ENCODE measurements at regions not wholly inside any gene's neighbourhood (a gene's known extent, or its start where the extent isn't known, plus 50 kb on each side); places are given as distances from the start of the nearest gene placed in this dataset.

DNA sequence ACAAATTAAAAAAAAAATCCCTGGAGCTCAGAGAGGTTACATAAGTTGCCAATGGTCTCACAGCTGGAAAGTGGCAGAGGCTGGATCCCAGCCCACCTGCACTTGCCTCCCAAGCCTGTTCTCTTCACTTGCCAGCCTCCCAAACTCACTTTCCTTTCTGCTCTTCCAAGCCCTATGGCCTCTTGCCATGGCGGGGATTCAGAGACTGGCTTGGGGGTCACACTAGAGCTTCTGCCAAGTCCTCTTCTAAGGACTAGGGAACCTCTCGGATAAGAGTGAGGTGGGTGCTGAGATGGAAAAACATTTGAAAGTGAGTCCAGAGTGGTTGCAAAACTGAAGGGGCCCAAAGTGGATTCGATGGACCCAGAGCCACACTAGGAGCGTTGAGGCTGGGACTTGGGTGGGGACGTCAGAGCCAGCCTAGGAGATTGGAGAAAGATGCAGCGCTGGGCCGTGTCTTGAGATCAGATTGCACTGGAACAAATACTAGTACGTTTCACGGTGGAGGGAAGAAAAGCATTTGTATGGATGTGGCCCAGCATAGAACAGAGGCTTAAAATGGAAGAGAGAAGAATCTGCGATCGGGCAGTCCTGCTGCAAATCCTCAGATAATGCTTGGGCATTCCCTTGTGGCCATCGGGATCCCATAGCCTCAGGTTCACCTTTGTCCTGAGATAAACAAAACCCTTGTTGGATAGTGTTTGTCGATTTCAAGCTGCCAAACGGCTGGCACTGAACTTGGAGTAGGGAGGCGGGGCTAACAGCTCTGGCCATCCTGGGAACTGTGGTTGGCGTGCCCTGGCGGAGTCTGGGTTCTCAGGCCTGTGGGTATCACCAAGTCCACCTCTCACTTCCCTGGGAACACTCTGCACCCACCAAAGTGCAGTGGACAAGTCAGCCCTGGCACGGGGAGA lies 84.8 kb downstream of the ING1 start:
- in situ Hi-C loops (cut with MboI; ENCODE audit: low sequenced_read_pairs): no loop called here
- no peaks in the 10 kb centered on the region for H3K4me1 ChIP-seq
- DNase-seq (ENCODE audit: low spot score in 2 of 2): no peak
- H3K9me3 ChIP-seq: no peaks in the 10 kb centered on the region
- H3K4me3 ChIP-seq: no peak overlapping the region
- H3K36me3 ChIP-seq (replicated peaks): no peaks in the 10 kb centered on the region
- H3K27me3 ChIP-seq (ENCODE audit: low read depth): peaks cover 24% of the 10 kb centered on the region

DNA sequence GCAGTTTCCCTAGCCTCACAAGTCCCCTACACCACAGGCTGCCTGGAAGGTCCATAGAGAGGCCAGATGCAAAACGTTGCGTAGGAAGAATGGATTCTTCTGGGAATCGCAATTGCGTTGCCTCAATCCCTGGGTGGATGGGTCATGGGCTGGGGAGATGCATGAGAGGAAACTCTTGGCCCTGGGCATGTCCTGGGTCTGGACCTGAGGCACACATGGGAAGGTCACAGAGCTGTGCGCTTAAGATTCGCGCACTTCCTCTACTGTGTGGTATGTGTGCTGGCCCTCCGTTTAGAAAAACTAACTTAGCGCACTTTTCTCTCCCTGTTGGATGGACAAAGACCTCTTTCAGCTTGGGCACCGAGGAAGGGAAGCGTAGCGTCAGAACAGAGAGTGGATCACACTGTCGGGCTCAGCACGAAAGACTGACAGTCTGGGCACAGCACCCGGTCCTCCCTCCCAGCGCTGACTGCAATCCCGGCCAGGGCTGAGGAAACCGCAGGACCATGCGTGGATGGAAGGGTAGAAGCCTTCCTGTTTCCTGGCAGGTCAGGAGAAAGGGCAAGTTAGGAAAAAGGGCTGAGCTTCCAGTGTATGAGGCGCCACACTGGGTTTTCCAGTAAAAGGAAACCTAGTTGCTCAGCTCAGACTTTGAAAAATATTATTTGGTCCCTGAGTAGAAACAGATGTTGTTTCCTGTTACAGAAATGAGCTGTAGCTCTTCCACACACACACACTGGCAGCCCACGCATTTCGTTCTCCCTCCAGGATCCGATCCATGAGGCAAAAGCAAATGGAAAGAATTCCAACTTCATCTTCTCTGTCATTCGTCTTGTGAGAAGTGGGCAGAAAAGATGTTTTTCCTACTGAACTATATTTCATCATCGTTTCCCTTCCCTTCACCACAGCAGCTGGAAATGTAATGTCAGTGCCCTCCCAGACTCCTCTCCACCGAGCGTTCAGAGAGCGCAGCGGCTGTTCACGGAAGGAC lies 86.0 kb downstream of the ING1 start:
- no peaks in the 10 kb centered on the region for H3K36me3 ChIP-seq (replicated peaks)
- no peaks in the 10 kb centered on the region for H3K9me3 ChIP-seq
- in situ Hi-C loops (cut with MboI; ENCODE audit: low sequenced_read_pairs): loop anchor here (25.0 kb wide), 1 partner anchor 187 kb away; the partner anchor contains the start of gene NAXD
- no peak for DNase-seq (ENCODE audit: low spot score in 2 of 2)
- H3K4me1 ChIP-seq: no peaks in the 10 kb centered on the region
- peaks cover 24% of the 10 kb centered on the region for H3K27me3 ChIP-seq (ENCODE audit: low read depth)
- no peak overlapping the region for H3K4me3 ChIP-seq

DNA sequence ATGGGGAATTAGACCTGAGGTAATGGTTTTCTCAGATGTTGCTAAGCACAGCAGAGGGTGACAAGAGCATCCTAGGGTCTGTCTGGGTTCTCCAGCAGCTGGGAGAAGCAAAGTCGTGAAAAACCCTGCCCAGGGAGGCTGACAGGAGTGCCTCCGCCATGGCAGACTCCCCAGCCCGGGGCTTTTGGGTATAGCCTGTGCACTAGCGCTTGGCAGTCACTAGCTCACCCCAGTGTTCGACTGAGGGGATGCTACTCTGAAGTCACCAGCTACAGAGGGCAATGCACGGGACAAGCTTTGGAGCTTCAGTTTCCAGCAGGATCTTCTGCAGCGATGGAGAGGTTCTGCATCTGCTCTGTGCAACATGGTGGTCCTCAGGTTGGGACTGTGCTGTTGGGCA lies 87.5 kb downstream of the ING1 start:
- H3K4me3 ChIP-seq: no peak overlapping the region
- H3K36me3 ChIP-seq (replicated peaks): no peaks in the 10 kb centered on the region
- peaks cover 24% of the 10 kb centered on the region for H3K27me3 ChIP-seq (ENCODE audit: low read depth)
- no peak for DNase-seq (ENCODE audit: low spot score in 2 of 2)
- H3K4me1 ChIP-seq: no peaks in the 10 kb centered on the region
- H3K9me3 ChIP-seq: no peaks in the 10 kb centered on the region
- in situ Hi-C loops (cut with MboI; ENCODE audit: low sequenced_read_pairs): loop anchor here (25.0 kb wide), 1 partner anchor 189 kb away; the partner anchor contains the start of gene NAXD

DNA sequence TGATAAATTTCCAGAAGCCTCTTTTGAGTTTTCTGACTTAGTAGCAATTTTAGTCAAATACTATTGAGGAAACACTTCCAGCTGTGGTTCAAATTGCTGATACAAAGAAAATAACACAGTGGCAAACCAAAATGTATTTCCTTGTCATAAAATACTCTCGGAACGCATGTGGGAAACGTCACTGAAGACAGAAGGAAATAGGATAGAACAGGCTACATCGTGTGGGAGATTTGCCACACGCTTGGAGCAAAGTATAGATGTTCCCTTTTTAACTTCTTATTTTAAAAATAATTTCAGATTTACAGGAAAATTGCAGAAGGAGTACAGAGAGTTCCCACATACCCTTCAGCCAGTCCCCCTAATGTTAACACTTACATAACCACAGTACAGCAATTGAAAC lies 88.8 kb downstream of the ING1 start:
- Histone ChIP-seq H3K4me1 (no peaks in the 10 kb centered on the region), H3K9me3 (no peaks in the 10 kb centered on the region), H3K27me3 (ENCODE audit: low read depth) (peaks cover 24% of the 10 kb centered on the region), H3K36me3 (replicated peaks) (no peaks in the 10 kb centered on the region), H3K4me3 (no peak overlapping the region)
- in situ Hi-C loops (cut with MboI; ENCODE audit: low sequenced_read_pairs): loop anchor here (25.0 kb wide), 1 partner anchor 190 kb away; the partner anchor contains the start of gene NAXD
- DNase-seq (ENCODE audit: low spot score in 2 of 2): no peak

DNA sequence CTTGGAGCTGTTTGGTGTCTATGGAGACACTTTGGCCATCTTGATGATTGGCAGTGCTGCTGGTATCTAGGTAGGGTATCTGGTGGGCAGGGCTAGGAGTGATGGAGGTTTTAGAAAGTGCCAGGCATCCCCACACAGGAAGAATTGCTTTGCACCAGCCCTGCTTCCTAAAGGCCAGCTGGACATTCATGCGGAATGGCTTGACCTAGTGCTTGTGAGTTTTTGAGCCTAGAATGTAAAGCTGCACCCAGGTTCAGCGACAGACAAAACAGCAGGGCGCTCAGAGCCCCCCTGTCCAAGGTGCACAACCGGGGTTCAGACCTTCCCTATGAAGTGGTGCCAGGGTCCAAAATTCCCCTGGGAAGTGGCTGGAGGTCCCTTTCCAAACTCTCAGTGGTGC lies 93.1 kb downstream of the ING1 start:
- in situ Hi-C loops (cut with MboI; ENCODE audit: low sequenced_read_pairs): loop anchor here (25.0 kb wide), 1 partner anchor 194 kb away; the partner anchor contains the start of gene NAXD
- H3K9me3 ChIP-seq: no peaks in the 10 kb centered on the region
- H3K36me3 ChIP-seq (replicated peaks): no peaks in the 10 kb centered on the region
- 0 out of 2 replicates have a peak, but pooled peaks cover 2% of the 10 kb centered on the region for H3K27me3 ChIP-seq (ENCODE audit: low read depth)
- H3K4me1 ChIP-seq: peaks cover 6% of the 10 kb centered on the region
- DNase-seq (ENCODE audit: low spot score in 2 of 2): no peak
- no peak overlapping the region for H3K4me3 ChIP-seq

DNA sequence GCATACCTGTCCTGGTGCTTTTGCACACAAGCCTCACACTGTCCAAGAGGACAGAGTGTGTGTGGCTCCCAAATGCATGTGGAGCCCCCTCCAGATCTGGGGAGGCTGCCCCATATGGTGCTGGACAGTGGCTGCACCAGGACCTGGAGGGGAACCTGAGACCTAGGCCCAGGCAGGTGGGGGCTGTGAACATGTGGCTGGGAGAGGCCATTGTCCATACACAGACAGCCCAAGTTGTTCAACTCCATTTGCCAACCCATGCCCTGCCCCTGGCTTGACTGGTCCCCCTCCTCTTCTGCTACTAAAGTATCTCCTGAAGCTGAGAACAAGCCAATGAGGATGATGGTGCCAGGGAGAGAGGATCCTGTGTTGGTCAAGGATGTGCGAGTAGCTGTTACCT lies 94.0 kb downstream of the ING1 start:
- in situ Hi-C loops (cut with MboI; ENCODE audit: low sequenced_read_pairs): loop anchor here (25.0 kb wide), 1 partner anchor 195 kb away; the partner anchor contains the start of gene NAXD
- no peaks in the 10 kb centered on the region for H3K27me3 ChIP-seq (ENCODE audit: low read depth)

DNA sequence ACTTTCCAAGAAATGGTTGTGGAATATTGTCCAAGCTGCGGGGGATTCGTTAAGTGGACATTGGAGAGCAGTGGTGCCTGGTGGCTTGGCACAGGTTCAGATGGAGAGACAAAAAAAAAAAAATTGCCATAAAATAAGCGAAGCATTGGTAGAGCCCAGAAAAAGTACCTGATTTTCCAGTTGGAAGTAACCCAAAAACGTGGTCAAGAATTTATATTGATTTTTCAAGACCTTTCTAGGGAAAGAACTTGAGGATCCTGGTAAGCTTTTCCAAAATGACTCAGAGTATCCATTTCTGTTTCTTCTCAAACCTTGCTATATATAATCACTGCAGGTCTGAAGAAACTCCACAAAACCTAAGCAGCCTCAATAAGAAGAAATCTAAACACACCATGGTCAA lies 94.6 kb downstream of the ING1 start:
- H3K27me3 ChIP-seq (ENCODE audit: low read depth): no peaks in the 10 kb centered on the region
- peaks cover 6% of the 10 kb centered on the region for H3K4me1 ChIP-seq
- no peak for DNase-seq (ENCODE audit: low spot score in 2 of 2)
- H3K4me3 ChIP-seq: no peak overlapping the region
- in situ Hi-C loops (cut with MboI; ENCODE audit: low sequenced_read_pairs): loop anchor here (25.0 kb wide), 1 partner anchor 196 kb away; the partner anchor contains the start of gene NAXD
- no peaks in the 10 kb centered on the region for H3K36me3 ChIP-seq (replicated peaks)
- no peaks in the 10 kb centered on the region for H3K9me3 ChIP-seq

More for the DNA sequence above, 94.0 kb downstream of the ING1 start:
- DNase-seq (ENCODE audit: low spot score in 2 of 2): no peak
- no peak overlapping the region for H3K4me3 ChIP-seq
- H3K9me3 ChIP-seq: no peaks in the 10 kb centered on the region
- H3K36me3 ChIP-seq (replicated peaks): no peaks in the 10 kb centered on the region
- H3K4me1 ChIP-seq: peaks cover 6% of the 10 kb centered on the region

DNA sequence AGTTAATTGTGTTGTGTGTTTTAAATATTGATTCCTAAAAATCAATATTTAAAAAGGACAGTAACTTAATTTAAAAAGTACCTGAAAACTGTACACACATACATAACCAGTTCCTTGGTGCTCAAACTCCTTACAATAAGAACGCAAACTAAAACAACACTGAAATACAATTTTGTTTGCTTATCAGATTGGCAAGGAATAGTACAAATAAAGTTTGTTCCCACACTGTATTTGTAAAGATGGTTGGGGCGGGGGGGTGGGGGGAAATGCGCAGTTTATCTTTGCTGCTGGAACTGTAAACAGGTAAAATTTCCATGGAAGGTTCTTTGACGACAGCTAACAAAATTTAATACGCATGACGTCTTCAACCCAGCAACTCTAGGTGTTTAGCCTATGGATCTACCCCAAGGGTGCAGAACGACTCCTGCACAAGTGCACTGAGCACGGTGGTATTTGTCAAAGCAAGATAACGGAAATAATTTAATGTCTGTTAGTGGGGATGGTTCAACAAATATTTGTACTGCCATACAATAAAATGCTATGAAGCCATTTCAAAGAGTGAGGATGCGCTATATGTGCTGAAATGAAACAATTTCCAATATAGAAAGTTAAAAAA lies 96.5 kb downstream of the ING1 start:
- Histone ChIP-seq H3K27me3 (ENCODE audit: low read depth) (no peaks in the 10 kb centered on the region), H3K36me3 (replicated peaks) (no peaks in the 10 kb centered on the region), H3K9me3 (no peaks in the 10 kb centered on the region), H3K4me3 (no peak overlapping the region), H3K4me1 (peaks cover 6% of the 10 kb centered on the region)
- DNase-seq (ENCODE audit: low spot score in 2 of 2): no peak
- in situ Hi-C loops (cut with MboI; ENCODE audit: low sequenced_read_pairs): loop anchor here (25.0 kb wide), 1 partner anchor 198 kb away; the partner anchor contains the start of gene NAXD

DNA sequence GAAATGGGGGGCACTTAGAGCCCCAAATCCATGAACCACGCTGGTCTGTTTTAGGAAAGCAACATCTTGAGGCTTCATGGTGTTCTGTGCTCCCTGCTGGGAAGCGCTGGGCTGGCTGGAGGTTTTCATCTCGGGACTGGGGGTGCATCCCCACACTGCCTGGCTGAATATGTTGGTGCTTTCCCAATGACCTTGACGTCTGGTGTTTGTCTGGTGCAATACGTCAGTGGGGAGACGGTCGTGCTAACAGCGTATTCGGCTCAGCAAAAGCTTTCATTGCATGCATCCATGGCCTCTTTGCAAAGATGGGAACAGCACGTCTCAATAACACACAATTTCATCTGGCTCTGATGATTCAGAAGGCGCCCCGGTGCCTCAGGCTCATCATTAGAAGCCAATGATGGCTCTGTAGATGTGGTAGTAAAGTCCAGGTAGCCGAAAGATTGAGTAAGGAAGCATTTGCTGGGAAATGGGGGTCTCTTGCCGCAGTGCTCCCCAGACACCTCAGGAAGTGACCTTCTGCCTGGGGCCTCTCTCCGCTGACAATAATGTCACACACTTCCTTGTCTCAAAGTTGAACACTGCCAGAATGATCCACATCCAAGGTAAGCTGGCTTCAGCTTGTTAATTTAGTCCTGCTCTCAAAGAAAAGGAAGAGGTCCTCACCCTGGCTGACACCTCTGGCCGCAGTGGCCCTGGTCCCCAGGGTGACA lies 97.7 kb downstream of the ING1 start:
- Histone ChIP-seq H3K4me1 (peaks cover 6% of the 10 kb centered on the region), H3K36me3 (replicated peaks) (no peaks in the 10 kb centered on the region), H3K9me3 (no peaks in the 10 kb centered on the region), H3K27me3 (ENCODE audit: low read depth) (no peaks in the 10 kb centered on the region), H3K4me3 (no peak overlapping the region)
- no peak for DNase-seq (ENCODE audit: low spot score in 2 of 2)
- in situ Hi-C loops (cut with MboI; ENCODE audit: low sequenced_read_pairs): loop anchor here (25.0 kb wide), 1 partner anchor 199 kb away; the partner anchor contains the start of gene NAXD

DNA sequence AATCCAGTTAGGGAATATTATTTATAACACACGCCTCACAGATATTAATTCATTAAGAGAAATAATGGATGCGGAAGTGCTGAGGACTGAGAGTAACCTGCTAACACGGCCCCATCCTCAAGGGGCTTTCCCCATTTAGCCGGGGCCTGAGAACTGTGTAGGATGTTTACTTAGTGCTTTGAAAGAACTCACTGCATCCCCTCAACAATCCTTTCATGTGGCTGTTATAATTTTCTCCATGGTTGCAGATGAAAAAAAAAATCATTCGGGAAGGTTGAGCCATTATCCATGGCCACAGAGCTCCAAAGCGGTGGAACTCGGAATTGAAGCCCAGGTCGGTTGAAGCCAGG lies 98.2 kb downstream of the ING1 start:
- in situ Hi-C loops (cut with MboI; ENCODE audit: low sequenced_read_pairs): loop anchor here (25.0 kb wide), 1 partner anchor 199 kb away; the partner anchor contains the start of gene NAXD
- Histone ChIP-seq H3K4me1 (peaks cover 6% of the 10 kb centered on the region), H3K4me3 (no peak overlapping the region), H3K27me3 (ENCODE audit: low read depth) (no peaks in the 10 kb centered on the region), H3K9me3 (no peaks in the 10 kb centered on the region), H3K36me3 (replicated peaks) (no peaks in the 10 kb centered on the region)
- DNase-seq (ENCODE audit: low spot score in 2 of 2): no peak

DNA sequence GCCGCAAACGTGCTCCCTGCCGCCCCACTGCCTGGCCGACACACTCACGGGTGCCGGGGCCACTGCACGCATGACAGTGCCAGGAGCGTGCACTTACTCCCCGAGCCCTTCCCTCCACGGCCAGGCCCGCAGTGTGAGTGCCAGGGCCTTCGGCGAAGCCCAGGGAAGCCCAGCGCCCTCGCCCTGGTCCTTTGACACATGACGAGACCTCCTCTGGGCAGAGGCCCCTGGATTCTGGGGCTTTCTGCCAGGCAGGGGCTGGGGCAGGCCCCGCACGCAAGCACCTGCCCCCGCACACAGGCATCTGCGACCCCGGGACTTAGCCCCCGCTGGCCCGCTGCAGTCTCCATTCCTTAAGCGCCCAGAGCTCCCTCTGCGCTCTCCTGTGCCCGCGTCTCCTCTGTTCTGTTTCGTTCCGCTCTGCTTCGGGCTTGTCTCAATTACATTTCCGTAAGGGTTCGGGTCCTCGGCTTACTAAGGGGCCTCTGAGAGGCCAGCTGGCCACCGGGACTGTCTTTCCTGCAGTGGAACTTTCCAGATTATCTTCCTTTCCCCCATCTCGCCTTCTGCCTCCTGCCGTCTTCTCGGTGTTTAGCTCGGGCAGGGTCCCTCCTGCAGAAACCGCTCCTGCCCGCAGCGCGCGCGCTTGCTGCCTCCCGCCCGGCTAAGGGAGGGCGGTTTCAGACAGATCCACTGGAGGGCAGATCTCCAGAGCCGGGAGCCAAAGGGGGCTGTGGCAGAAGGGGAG lies 98.8 kb downstream of the ING1 start:
- H3K4me1 ChIP-seq: peaks cover 6% of the 10 kb centered on the region
- H3K27me3 ChIP-seq (ENCODE audit: low read depth): no peaks in the 10 kb centered on the region
- no peak for DNase-seq (ENCODE audit: low spot score in 2 of 2)
- H3K9me3 ChIP-seq: no peaks in the 10 kb centered on the region
- in situ Hi-C loops (cut with MboI; ENCODE audit: low sequenced_read_pairs): loop anchor here (25.0 kb wide), 1 partner anchor 200 kb away; the partner anchor contains the start of gene NAXD
- H3K36me3 ChIP-seq (replicated peaks): no peaks in the 10 kb centered on the region
- no peak overlapping the region for H3K4me3 ChIP-seq

All from HAP-1 (cell line).